Central memory CD4-positive, alpha-beta T cell (primary cell): ENCODE measurements at regions not wholly inside any gene's neighbourhood (a gene's known extent, or its start where the extent isn't known, plus 50 kb on each side); places are given as distances from the start of the nearest gene placed in this dataset.

Experiments
- DNase-seq: peaks from one replicate; pipeline ENCODE4 v3.0.0; 2022

GRCh38 chr12:61356485-61356884 is 903.7 kb upstream of the USP15 start:
- no peak for DNase-seq

DNA sequence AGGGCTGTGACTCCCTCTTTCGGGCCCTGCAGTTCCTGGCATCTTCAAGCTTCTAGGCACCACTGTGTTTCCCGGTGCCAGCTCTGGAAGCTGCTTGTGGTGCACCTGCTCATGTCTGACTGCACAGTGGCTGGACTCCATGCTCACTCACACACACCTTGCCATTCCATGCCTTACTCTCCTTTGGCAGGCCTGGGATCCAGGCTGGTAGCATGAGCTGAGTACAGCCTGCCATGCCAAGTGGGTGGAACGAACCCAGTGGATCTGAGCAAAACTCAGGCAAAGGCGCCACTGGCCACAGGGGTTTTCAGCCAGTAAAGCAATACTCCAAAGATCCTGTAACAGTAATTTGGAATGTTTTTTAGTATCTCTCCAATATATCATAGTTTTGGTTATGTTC is 902.7 kb upstream of the USP15 start:
- no peak for DNase-seq

- DNase-seq: no peak
Observed at GRCh38 chr12:61362037-61362436, 898.2 kb upstream of the USP15 start.

GRCh38 chr12:61365001-61365400 is 895.2 kb upstream of the USP15 start:
- no peak for DNase-seq

GRCh38 chr12:61367281-61367785 is 892.9 kb upstream of the USP15 start:
- DNase-seq: no peak

GRCh38 chr12:61369241-61369910 is 890.8 kb upstream of the USP15 start:
- no peak for DNase-seq

DNA sequence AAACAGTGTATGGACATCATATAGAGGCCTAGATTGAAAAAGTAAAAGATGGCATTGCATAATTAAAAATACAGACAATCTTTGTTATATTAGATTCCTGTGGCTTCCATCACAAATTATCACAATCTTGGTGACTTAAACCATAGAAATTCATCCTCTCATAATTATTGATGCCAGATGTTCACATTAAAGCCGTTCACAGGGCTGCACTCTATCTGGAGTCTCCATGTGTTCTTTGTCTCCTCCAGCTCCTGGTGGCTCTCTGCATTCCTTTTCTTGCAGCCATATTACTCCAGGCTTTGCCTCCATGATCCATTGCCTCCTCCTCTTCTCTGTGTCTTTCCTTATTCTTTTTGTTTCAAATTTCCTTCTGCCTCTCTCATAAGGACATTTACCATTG is 875.7 kb upstream of the USP15 start:
- no peak for DNase-seq

GRCh38 chr12:61385771-61386170 is 874.4 kb upstream of the USP15 start:
- DNase-seq: no peak

GRCh38 chr12:61397668-61398067 is 862.5 kb upstream of the USP15 start:
- no peak for DNase-seq

GRCh38 chr12:61412201-61412600 is 848.0 kb upstream of the USP15 start:
- DNase-seq: no peak

- DNase-seq: no peak
Observed at GRCh38 chr12:61414470-61414869, 845.7 kb upstream of the USP15 start.

GRCh38 chr12:61422786-61423185 is 837.4 kb upstream of the USP15 start:
- DNase-seq: no peak

DNA sequence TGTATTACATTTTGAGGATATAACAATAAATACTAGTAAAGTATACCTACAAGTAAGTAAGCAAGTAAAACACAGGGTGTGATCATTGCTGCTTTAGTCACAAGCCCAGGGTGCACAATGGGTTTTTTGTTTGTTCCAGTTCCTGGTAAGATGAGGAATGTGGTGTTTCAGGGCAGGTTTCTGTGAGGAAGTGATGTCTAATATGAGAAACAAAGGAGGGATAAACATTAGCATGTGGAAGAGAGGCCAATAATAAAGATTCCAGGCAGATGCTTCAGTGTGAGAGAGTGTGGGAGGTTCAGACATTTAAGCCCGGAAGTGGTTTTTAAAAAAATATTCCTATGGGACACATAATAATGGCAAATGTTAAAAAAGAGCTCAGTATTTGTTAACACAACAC is 808.1 kb upstream of the USP15 start:
- DNase-seq: no peak

DNA sequence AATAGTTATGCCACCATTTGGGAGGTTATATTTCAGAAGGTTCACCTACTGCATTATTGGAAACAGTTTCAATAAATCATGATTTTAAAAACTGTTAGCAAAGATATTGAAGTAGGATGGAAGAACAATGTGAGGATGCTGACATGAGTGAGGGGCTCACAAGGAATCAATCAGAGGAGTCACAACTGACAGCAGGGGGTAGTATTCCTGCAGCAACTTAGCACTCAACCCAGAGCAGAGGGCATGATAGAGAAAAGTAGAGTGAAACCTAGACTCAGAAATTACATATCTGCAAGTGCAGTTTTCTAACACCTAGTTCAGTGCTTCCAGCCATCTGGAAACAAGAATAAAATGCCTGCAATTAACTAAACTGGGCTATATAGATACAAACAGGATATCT is 772.5 kb upstream of the USP15 start:
- DNase-seq: no peak

GRCh38 chr12:61490526-61491498 is 769.4 kb upstream of the USP15 start:
- DNase-seq: no peak

DNA sequence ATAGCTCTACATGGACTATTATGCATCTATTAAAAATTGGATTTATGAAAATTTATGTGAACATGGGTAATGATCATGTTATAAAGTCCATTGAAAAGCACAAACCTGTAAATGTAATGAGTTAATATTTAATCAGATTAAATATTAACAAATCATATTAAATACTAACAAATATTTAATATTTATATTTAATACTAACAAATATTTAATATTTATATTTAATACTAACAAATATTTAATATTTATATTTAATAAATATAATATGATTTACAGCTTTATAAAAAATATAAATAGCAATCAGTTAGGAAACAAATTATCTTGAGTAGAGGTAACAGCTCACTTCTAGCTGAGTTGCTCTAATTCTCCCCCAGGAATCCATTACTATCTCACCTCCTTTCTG is 758.0 kb upstream of the USP15 start:
- no peak for DNase-seq

GRCh38 chr12:61504396-61505080 is 755.7 kb upstream of the USP15 start:
- no peak for DNase-seq

GRCh38 chr12:61513499-61513898 is 746.7 kb upstream of the USP15 start:
- DNase-seq: no peak

- no peak for DNase-seq
Observed at GRCh38 chr12:61514016-61514415, 746.2 kb upstream of the USP15 start.

- DNase-seq: no peak
Observed at GRCh38 chr12:61521258-61521657, 738.9 kb upstream of the USP15 start.

DNA sequence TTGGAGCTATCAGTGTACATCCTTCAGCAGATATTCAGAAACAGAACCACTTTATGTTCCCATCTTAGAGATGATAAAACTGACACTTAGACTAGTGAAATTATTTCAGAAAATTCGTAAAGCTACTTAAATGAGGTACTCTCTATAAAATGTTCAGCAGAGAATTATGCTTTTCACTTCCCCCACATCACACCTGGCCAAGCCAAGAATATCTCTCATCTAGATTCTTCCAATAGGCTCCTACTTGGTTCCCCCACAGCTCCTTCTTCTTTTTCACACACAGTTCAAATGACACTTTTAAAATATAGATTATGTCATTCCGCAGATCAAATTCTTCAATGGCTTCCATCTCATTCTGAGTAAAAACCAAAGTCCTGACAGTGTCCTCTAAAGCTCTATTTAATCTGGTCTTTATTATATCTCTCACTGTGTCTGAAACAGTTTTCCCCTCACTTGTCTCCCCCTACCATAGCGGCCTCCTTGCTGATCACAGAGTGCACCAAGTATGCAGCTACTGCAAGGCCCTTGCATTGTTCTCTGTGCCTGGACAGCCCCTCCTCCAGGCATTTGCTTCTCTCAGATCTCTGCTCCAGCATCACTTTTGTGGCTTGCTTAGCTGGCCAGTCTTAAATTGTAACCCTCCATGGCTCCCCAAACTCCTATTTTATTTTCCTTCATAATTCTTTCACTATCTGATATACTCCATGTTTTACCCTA is 736.8 kb upstream of the USP15 start:
- no peak for DNase-seq

DNA sequence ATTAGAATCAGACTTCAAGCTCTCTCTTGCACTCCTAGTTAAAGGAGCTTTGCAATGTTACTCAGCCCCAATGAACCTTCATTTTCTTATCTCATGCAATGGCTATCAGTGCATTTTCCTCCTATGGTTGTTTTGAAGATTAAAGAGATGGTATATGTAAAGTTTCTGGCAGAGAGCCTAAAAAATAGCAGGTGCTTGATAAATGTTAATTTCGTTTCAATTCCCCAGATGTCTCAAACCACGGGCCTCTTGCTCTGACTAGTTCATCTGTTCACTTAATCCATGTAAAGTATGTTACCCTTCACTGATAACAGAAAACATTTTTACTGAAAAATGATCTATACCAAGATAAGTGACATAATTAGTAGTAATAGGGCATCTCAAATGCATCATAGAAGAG is 735.4 kb upstream of the USP15 start:
- no peak for DNase-seq

DNA sequence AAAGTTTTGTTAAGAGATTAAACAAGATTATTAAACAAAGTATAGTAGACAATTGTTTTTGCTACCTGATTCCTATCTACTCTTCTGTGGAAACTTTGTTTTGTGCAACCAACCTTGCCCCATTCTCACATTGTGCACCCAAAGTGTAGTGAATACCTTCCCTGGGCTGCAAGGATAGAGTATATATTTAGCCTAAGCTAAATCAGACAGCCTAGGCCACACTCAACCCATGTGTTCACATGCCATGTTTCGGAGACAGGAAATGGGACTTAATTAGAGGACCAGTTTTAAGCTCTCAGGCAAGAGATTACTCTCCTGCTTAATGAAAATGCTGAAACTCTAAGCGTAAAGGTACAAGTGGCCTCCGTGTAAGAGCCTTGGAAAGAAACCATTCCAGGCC is 734.9 kb upstream of the USP15 start:
- DNase-seq: no peak
